NCI-H2171 treated with DMSO at 0.1 percent for 48 hours (cell line): ENCODE measurements at regions not wholly inside any gene's neighbourhood (a gene's known extent, or its start where the extent isn't known, plus 50 kb on each side); places are given as distances from the start of the nearest gene placed in this dataset.
A peak's percentile ranks its signal among the peaks of the same experiment; 100 is the strongest.
"Not testable (repeated sequence)": the region's sequence is repeated elsewhere in the genome, so short reads cannot be mapped to it uniquely, and the experiment has no call there.

Experiments
- DNase-seq: peaks from one replicate; lab custom pipeline; 2025; lab: John Stamatoyannopoulos, UW

GRCh38 chr9:87041553-87042235 lies 94.4 kb upstream of the GAS1 start:
- peak; percentile 60 for DNase-seq

GRCh38 chr9:87049929-87050608 lies 102.8 kb upstream of the GAS1 start:
- not testable (repeated sequence) for DNase-seq

- DNase-seq = peak; percentile 22
Measured at GRCh38 chr9:87054999-87055686, 107.8 kb upstream of the GAS1 start.

- DNase-seq = no peak
Measured at GRCh38 chr9:87059772-87060171, 112.5 kb upstream of the GAS1 start.

- no peak for DNase-seq
Measured at GRCh38 chr9:87062746-87063145, 115.4 kb upstream of the GAS1 start.

GRCh38 chr9:87063246-87063645 lies 115.9 kb upstream of the GAS1 start:
- no peak for DNase-seq

GRCh38 chr9:87063871-87064270 lies 116.6 kb upstream of the GAS1 start:
- DNase-seq = no peak

GRCh38 chr9:87064311-87064710 lies 117.0 kb upstream of the GAS1 start:
- no peak for DNase-seq

GRCh38 chr9:87065981-87066380 lies 118.7 kb upstream of the GAS1 start:
- no peak for DNase-seq

- DNase-seq = no peak
Measured at GRCh38 chr9:87067426-87067825, 120.1 kb upstream of the GAS1 start.

GRCh38 chr9:87068177-87068840 lies 121.0 kb upstream of the GAS1 start:
- no peak for DNase-seq

GRCh38 chr9:87069690-87070089 lies 122.4 kb upstream of the GAS1 start:
- DNase-seq = no peak

GRCh38 chr9:87070336-87070735 lies 123.0 kb upstream of the GAS1 start:
- DNase-seq = no peak

GRCh38 chr9:87071473-87071872 lies 124.2 kb upstream of the GAS1 start:
- DNase-seq = no peak

- DNase-seq = no peak
Measured at GRCh38 chr9:87073692-87074091, 126.4 kb upstream of the GAS1 start.

- no peak for DNase-seq
Measured at GRCh38 chr9:87075537-87075936, 128.2 kb upstream of the GAS1 start.

GRCh38 chr9:87076825-87077224 lies 129.5 kb upstream of the GAS1 start:
- no peak for DNase-seq

- DNase-seq = no peak
Measured at GRCh38 chr9:87077986-87078385, 130.7 kb upstream of the GAS1 start.

GRCh38 chr9:87080512-87081264 lies 133.4 kb upstream of the GAS1 start:
- peak; percentile 3 for DNase-seq

GRCh38 chr9:87081503-87081902 lies 134.2 kb upstream of the GAS1 start:
- DNase-seq = no peak

GRCh38 chr9:87083986-87084385 lies 136.7 kb upstream of the GAS1 start:
- DNase-seq = no peak

- no peak for DNase-seq
Measured at GRCh38 chr9:87084407-87084806, 137.1 kb upstream of the GAS1 start.
